HepG2 (cell line): ENCODE measurements at regions not wholly inside any gene's neighbourhood (a gene's known extent, or its start where the extent isn't known, plus 50 kb on each side); places are given as distances from the start of the nearest gene placed in this dataset.
A peak's percentile ranks its signal among the peaks of the same experiment; 100 is the strongest.

Source experiments
- ATAC-seq: fragments of 200-7000 bp; cut with Tn5 transposase; 3 replicates; pipeline ENCODE4 v1.9.1; 2020; ENCODE audit warnings: mild to moderate bottlenecking, moderate library complexity
- BruUV-seq: library from RNA; stranded (reverse); fragments of 400-500 nt; replicated peaks from 2 replicates; lab custom pipeline; 2021; lab: Mats Ljungman, UMichigan
- CTCF ChIA-PET: fragments of 300-600 bp; formaldehyde crosslinking; extraction: SDS; loops from one replicate; lab custom pipeline; 2021; ENCODE audit warnings: low total read pairs, inconsistent platforms, low intra/inter-chr PET ratio; lab: Yijun Ruan, JAX
- POLR2A ChIA-PET: fragments of 350-600 bp; sonication (Branson Sonifier 250); formaldehyde crosslinking; loops from one replicate; lab custom pipeline; 2020; ENCODE audit warnings: antibody characterized with exemption, inconsistent platforms; lab: Yijun Ruan, JAX
- DNase-seq: peaks from one replicate; pipeline ENCODE4 v3.0.0-alpha.2; 2015; ENCODE audit warnings: low spot score
- FAIRE-seq: peaks from 3 replicates; lab custom pipeline; 2011; peaks lifted over from hg19 to GRCh38; lab: Jason Lieb, UNC
- H2AFZ ChIP-seq: one replicate; pipeline ENCODE4 v1.6.1; 2011; ENCODE audit warnings: low read length, inconsistent platforms
- H3K27ac ChIP-seq: fragments of 300-600 bp; 3 replicates; pipeline ENCODE4 v1.8.0; 2011; ENCODE audit warnings: mixed run types, mild to moderate bottlenecking, mixed read lengths, low read length, inconsistent platforms; ENCODE audit not compliant: insufficient read depth; ENCODE audit errors: extremely low read length
- H3K27me3 ChIP-seq, 2 experiments: fragments of 200-600 bp in 1 of 2; 2 replicates in 1 of 2; 3 replicates in 1 of 2; pipeline versions ENCODE4 v1.6.0 to v1.8.0; 2011; ENCODE audit warnings: low read length in 2 of 2, mild to moderate bottlenecking in 2 of 2, moderate library complexity in 2 of 2, inconsistent platforms in 1 of 2; ENCODE audit not compliant: insufficient read depth in 2 of 2, control insufficient read depth in 1 of 2
- H3K36me3 ChIP-seq, 2 experiments: fragments of 200-600 bp in 1 of 2; replicated peaks in 1 of 2; 2 replicates in 1 of 2; 3 replicates in 1 of 2; pipeline versions ENCODE4 v1.5.1 to v1.8.0; 2011; ENCODE audit warnings: low read length in 2 of 2, inconsistent platforms in 1 of 2; ENCODE audit not compliant: insufficient read depth in 2 of 2, control insufficient read depth in 1 of 2
- H3K4me1 ChIP-seq: 2 replicates; pipeline ENCODE4 v1.5.1; 2012; ENCODE audit warnings: low read length, inconsistent platforms; ENCODE audit not compliant: insufficient read depth
- H3K4me2 ChIP-seq: 2 replicates; pipeline ENCODE4 v1.6.0; 2011; ENCODE audit warnings: low read depth, low read length, inconsistent platforms
- H3K4me3 ChIP-seq, 3 experiments: fragments of 200-600 bp in 1 of 3; sonication (generic), shearing (Covaris generic) in 1 of 3; replicated peaks in 1 of 3; 2 replicates each; pipeline ENCODE4 v1.5.1; 2011 to 2016; ENCODE audit warnings: low read length in 3 of 3, inconsistent platforms in 2 of 3, low read depth in 2 of 3, mild to moderate bottlenecking in 2 of 3, control low read depth in 1 of 3, mixed read lengths in 1 of 3; ENCODE audit not compliant: insufficient read depth in 1 of 3
- H3K79me2 ChIP-seq: one replicate; pipeline ENCODE4 v1.6.1; 2011; ENCODE audit warnings: low read length, inconsistent platforms; ENCODE audit not compliant: insufficient read depth
- H3K9ac ChIP-seq: 2 replicates; pipeline ENCODE4 v1.6.0; 2011; ENCODE audit warnings: mild to moderate bottlenecking, low read depth, low read length, inconsistent platforms; ENCODE audit not compliant: insufficient read depth
- H3K9me3 ChIP-seq: 2 replicates; pipeline ENCODE4 v1.5.1; 2012; ENCODE audit warnings: mild to moderate bottlenecking, low read length
- H4K20me1 ChIP-seq: 2 replicates; pipeline ENCODE4 v1.6.0; 2011; ENCODE audit warnings: inconsistent platforms, mild to moderate bottlenecking, low read length, moderate library complexity; ENCODE audit not compliant: insufficient read depth
- FIP1L1 ChIP-seq: fragments of 200-400 bp; formaldehyde crosslinking; IDR thresholded peaks from 2 replicates; pipeline ENCODE4 v1.6.1; 2018; ENCODE audit warnings: low read depth, mild to moderate bottlenecking, low read length, moderate library complexity, borderline replicate concordance; ENCODE audit not compliant: insufficient read depth
- FOXP1 ChIP-seq, 2 experiments: fragments of 450-650 bp in 1 of 2; IDR thresholded peaks; 2 replicates each; pipeline ENCODE4 v1.6.1; 2017 to 2018; ENCODE audit warnings: antibody characterized with exemption in 1 of 2
- HDAC2 ChIP-seq: sonication (generic); formaldehyde crosslinking; IDR thresholded peaks from 2 replicates; pipeline ENCODE4 v1.4.0; 2020; ENCODE audit warnings: missing genetic modification reagents
- HNF1A ChIP-seq, 2 experiments: sonication (generic) in 1 of 2; formaldehyde crosslinking in 1 of 2; IDR thresholded peaks; 2 replicates each; pipeline versions ENCODE4 v1.4.0 to v1.6.1; 2016 to 2020; ENCODE audit warnings: borderline replicate concordance in 1 of 2, low read depth in 1 of 2, mild to moderate bottlenecking in 1 of 2, missing genetic modification reagents in 1 of 2
- KDM6A ChIP-seq: IDR thresholded peaks from 2 replicates; pipeline ENCODE4 v1.6.1; 2016; ENCODE audit warnings: low read depth
- KLF16 ChIP-seq, 2 experiments: sonication (generic) in 1 of 2; formaldehyde crosslinking in 1 of 2; IDR thresholded peaks; 2 replicates each; pipeline versions ENCODE4 v1.6.1 to v1.8.0; 2016 to 2023; ENCODE audit warnings: missing genetic modification reagents in 2 of 2, missing compliant biosample characterization in 1 of 2
- MIXL1 ChIP-seq: IDR thresholded peaks from 2 replicates; pipeline ENCODE4 v1.6.1; 2016
- ONECUT2 ChIP-seq: sonication (generic); formaldehyde crosslinking; IDR thresholded peaks from 2 replicates; pipeline ENCODE4 v1.4.0; 2020; ENCODE audit warnings: missing genetic modification reagents
- POLR2AphosphoS5 ChIP-seq: IDR thresholded peaks from 2 replicates; pipeline ENCODE4 v1.6.1; 2012; ENCODE audit warnings: low read depth, low read length
- SALL1 ChIP-seq: sonication (generic); formaldehyde crosslinking; IDR thresholded peaks from 2 replicates; pipeline ENCODE4 v1.8.0; 2022; ENCODE audit warnings: mild to moderate bottlenecking, missing genetic modification reagents
- SNRNP70 ChIP-seq: fragments of 200-400 bp; formaldehyde crosslinking; IDR thresholded peaks from 2 replicates; pipeline ENCODE4 v1.6.1; 2017; ENCODE audit warnings: mild to moderate bottlenecking, low read depth, low read length, moderate library complexity
- SOX5 ChIP-seq: IDR thresholded peaks from 2 replicates; pipeline ENCODE4 v1.6.1; 2016; ENCODE audit warnings: borderline replicate concordance
- ZNF33B ChIP-seq: sonication (generic); formaldehyde crosslinking; IDR thresholded peaks from 2 replicates; pipeline ENCODE4 v1.5.1; 2020; ENCODE audit warnings: mild to moderate bottlenecking, missing genetic modification reagents
- ZNF567 ChIP-seq: sonication (generic); formaldehyde crosslinking; IDR thresholded peaks from 2 replicates; pipeline ENCODE4 v1.8.1; 2023; ENCODE audit warnings: mild to moderate bottlenecking, missing genetic modification reagents, borderline replicate concordance
- ZNF703 ChIP-seq: sonication (generic); formaldehyde crosslinking; IDR thresholded peaks from 2 replicates; pipeline ENCODE4 v1.5.1; 2020; ENCODE audit warnings: missing genetic modification reagents, mild to moderate bottlenecking, moderate library complexity, borderline replicate concordance
- ZNF737 ChIP-seq: sonication (generic); formaldehyde crosslinking; IDR thresholded peaks from 2 replicates; pipeline ENCODE4 v1.5.0; 2020; ENCODE audit warnings: missing genetic modification reagents, mild to moderate bottlenecking, borderline replicate concordance
- WGBS: methylation state at CpG from one replicate; pipeline ENCODE4 v1.1.6; 2017; ENCODE audit warnings: low lambda C conversion rate; 5-methylcytosine and 5-hydroxymethylcytosine counted together
- in situ Hi-C: cut with HindIII; loops from 2 replicates; pipeline ENCODE4 v1.10.0; 2017; ENCODE audit warnings: low pct_unique_long_range_greater_than_20kb; ENCODE audit not compliant: extremely low pct_ligation_motif_present
- intact Hi-C: fragments of 100-400 bp; cut with micrococcal nuclease; formaldehyde crosslinking; loops from one replicate; pipeline ENCODE4 v1.10.0; 2022; ENCODE audit not compliant: unreplicated experiment
- TF ChIP-seq, protein P1 (sequence below): IDR thresholded peaks from 2 replicates; pipeline ENCODE4 v1.6.1; 2018; ENCODE audit warnings: missing genetic modification reagents, mild to moderate bottlenecking, missing compliant biosample characterization

DNA sequence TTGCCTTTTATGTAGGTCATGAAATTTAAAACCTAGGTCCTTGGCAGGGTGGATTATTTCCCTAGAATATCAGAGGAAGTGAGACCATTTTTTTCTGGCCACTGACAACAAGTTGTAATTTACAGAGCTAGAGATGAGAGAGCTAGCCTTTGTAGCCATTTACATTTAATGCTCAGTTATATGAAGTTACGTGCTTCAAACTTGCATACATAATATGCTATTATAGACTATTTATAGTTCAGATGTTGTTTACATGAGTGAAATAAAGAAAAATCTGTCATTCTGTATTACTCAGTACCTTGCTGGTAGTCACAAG lies 234.9 kb upstream of the MBL2 start (continued):
- TF ChIP-seq ZNF567 (CRISPR knock-in tag) (no peak), SALL1 (CRISPR knock-in tag) (no peak)

- DNase-seq (peak; percentile 90), FAIRE-seq (peak; percentile 8), ATAC-seq (peak; percentile 99)
- BruUV-seq, result no TSS peak
- WGBS, result 0% methylated on average over 1 of the region's 1 CpG
- Histone ChIP-seq H3K27me3 (no peaks in the 10 kb centered on the region; a peak in 1 of 5 replicates), H3K4me3 (no peak overlapping the region), H3K27ac (peak overlapping the region; percentile 88), H3K4me2 (peak overlapping the region; percentile 52), H3K36me3 (no peaks in the 10 kb centered on the region), H4K20me1 (no peaks in the 10 kb centered on the region), H3K9me3 (peaks cover 7% of the 10 kb centered on the region; the same call in 1 of the 2 replicates), H2AFZ (peak overlapping the region; percentile 38), H3K4me1 (peaks cover 71% of the 10 kb centered on the region), H3K9ac (0 out of 2 replicates have a peak overlapping the region, but pooled peaks have one; percentile 31), H3K79me2 (no peaks in the 10 kb centered on the region)
- ChIA-PET POLR2A (no interaction called here), CTCF (no interaction called here)
- intact Hi-C loops (no loop called here), in situ Hi-C loops (no loop called here)
- TF ChIP-seq SNRNP70, result no peak
- no peak for TF ChIP-seq ZNF33B (CRISPR knock-in tag)
- TF ChIP-seq ZNF737 (CRISPR knock-in tag), result no peak
- TF ChIP-seq ONECUT2 (CRISPR knock-in tag), result peak; percentile 63; the same call in 1 of the 2 replicates
- no peak for TF ChIP-seq FOXP1 (IDR thresholded peaks at IDR 0.05)
- peak; percentile 81 for TF ChIP-seq FOXP1 (CRISPR knock-in tag; IDR thresholded peaks at IDR 0.05)
- TF ChIP-seq KLF16 (CRISPR knock-in tag; IDR thresholded peaks at IDR 0.05), result 0 out of 4 replicates have a peak, but pooled peaks of 1 of the 2 experiments have one; percentile 57
- TF ChIP-seq, protein P1, sequence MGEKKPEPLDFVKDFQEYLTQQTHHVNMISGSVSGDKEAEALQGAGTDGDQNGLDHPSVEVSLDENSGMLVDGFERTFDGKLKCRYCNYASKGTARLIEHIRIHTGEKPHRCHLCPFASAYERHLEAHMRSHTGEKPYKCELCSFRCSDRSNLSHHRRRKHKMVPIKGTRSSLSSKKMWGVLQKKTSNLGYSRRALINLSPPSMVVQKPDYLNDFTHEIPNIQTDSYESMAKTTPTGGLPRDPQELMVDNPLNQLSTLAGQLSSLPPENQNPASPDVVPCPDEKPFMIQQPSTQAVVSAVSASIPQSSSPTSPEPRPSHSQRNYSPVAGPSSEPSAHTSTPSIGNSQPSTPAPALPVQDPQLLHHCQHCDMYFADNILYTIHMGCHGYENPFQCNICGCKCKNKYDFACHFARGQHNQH (CRISPR knock-in tag), result peak; percentile 19; the same call in 1 of the 2 replicates
- peak; percentile 74 for TF ChIP-seq HNF1A (IDR thresholded peaks at IDR 0.05; ENCODE audit: low read depth)
- TF ChIP-seq HNF1A (CRISPR knock-in tag; IDR thresholded peaks at IDR 0.05; ENCODE audit: borderline replicate concordance), result peak; percentile 84; the same call in 1 of the 2 replicates
- TF ChIP-seq MIXL1 (CRISPR knock-in tag), result peak; percentile 85; the same call in 1 of the 2 replicates
- peak; percentile 95 for TF ChIP-seq SOX5
- no peak for TF ChIP-seq ZNF703 (CRISPR knock-in tag)
- TF ChIP-seq FIP1L1, result no peak
- peak; percentile 82 for TF ChIP-seq KDM6A
- no peak for TF ChIP-seq POLR2AphosphoS5
- TF ChIP-seq HDAC2 (CRISPR knock-in tag), result 0 out of 2 replicates have a peak, but pooled peaks have one; percentile 22
Observed at GRCh38 chr10:53006663-53007526, 234.3 kb upstream of the MBL2 start.
